HG03060 (cell line): ENCODE measurements at regions not wholly inside any gene's neighbourhood (a gene's known extent, or its start where the extent isn't known, plus 50 kb on each side); places are given as distances from the start of the nearest gene placed in this dataset.
"Not testable (repeated sequence)": the region's sequence is repeated elsewhere in the genome, so short reads cannot be mapped to it uniquely, and the experiment has no call there.

Experiments used
- ATAC-seq: cut with Tn5 transposase; IDR thresholded peaks from one replicate; pipeline ENCODE4 v1.9.1; 2021; ENCODE audit warnings: low read depth, moderate number of reproducible peaks; ENCODE audit not compliant: unreplicated experiment

GRCh38 chr5:166624573-166624972 is 1666.9 kb upstream of the WWC1 start:
- ATAC-seq, result no peak

- no peak for ATAC-seq
These were observed 1666.1 kb upstream of the WWC1 start for GRCh38 chr5:166625210-166625865.

GRCh38 chr5:166637295-166637694 is 1654.2 kb upstream of the WWC1 start:
- ATAC-seq, result no peak

- ATAC-seq, result no peak
These were observed 1652.3 kb upstream of the WWC1 start for GRCh38 chr5:166639151-166639550.

GRCh38 chr5:166640136-166640535 is 1651.3 kb upstream of the WWC1 start:
- ATAC-seq, result not testable (repeated sequence)

- no peak for ATAC-seq
These were observed 1642.7 kb upstream of the WWC1 start for GRCh38 chr5:166648736-166649135.

- ATAC-seq, result no peak
These were observed 1641.8 kb upstream of the WWC1 start for GRCh38 chr5:166649676-166650075.

GRCh38 chr5:166651234-166651633 is 1640.2 kb upstream of the WWC1 start:
- no peak for ATAC-seq

- ATAC-seq, result no peak
These were observed 1619.6 kb upstream of the WWC1 start for GRCh38 chr5:166671811-166672210.

GRCh38 chr5:166672431-166672830 is 1619.0 kb upstream of the WWC1 start:
- ATAC-seq, result no peak

GRCh38 chr5:166677891-166678290 is 1613.6 kb upstream of the WWC1 start:
- no peak for ATAC-seq

- ATAC-seq, result no peak
These were observed 1612.1 kb upstream of the WWC1 start for GRCh38 chr5:166679331-166679730.

- no peak for ATAC-seq
These were observed 1596.1 kb upstream of the WWC1 start for GRCh38 chr5:166695326-166695725.

GRCh38 chr5:166708291-166708690 is 1583.2 kb upstream of the WWC1 start:
- ATAC-seq, result no peak

- ATAC-seq, result no peak
These were observed 1581.8 kb upstream of the WWC1 start for GRCh38 chr5:166709691-166710090.

- ATAC-seq, result no peak
These were observed 1581.2 kb upstream of the WWC1 start for GRCh38 chr5:166710271-166710670.

- no peak for ATAC-seq
These were observed 1578.8 kb upstream of the WWC1 start for GRCh38 chr5:166712447-166713185.

GRCh38 chr5:166713295-166713694 is 1578.2 kb upstream of the WWC1 start:
- no peak for ATAC-seq

GRCh38 chr5:166716856-166717492 is 1574.5 kb upstream of the WWC1 start:
- no peak for ATAC-seq

- no peak for ATAC-seq
These were observed 1571.5 kb upstream of the WWC1 start for GRCh38 chr5:166719991-166720390.

- ATAC-seq, result no peak
These were observed 1568.5 kb upstream of the WWC1 start for GRCh38 chr5:166722939-166723338.

- no peak for ATAC-seq
These were observed 1567.2 kb upstream of the WWC1 start for GRCh38 chr5:166724284-166724683.
